GM19025 (cell line): ENCODE measurements at regions not wholly inside any gene's neighbourhood (a gene's known extent, or its start where the extent isn't known, plus 50 kb on each side); places are given as distances from the start of the nearest gene placed in this dataset.

Source experiments
- ATAC-seq: cut with Tn5 transposase; IDR thresholded peaks from one replicate; pipeline ENCODE4 v1.9.1; 2021; ENCODE audit warnings: mild to moderate bottlenecking, low read depth, moderate library complexity; ENCODE audit not compliant: unreplicated experiment

DNA sequence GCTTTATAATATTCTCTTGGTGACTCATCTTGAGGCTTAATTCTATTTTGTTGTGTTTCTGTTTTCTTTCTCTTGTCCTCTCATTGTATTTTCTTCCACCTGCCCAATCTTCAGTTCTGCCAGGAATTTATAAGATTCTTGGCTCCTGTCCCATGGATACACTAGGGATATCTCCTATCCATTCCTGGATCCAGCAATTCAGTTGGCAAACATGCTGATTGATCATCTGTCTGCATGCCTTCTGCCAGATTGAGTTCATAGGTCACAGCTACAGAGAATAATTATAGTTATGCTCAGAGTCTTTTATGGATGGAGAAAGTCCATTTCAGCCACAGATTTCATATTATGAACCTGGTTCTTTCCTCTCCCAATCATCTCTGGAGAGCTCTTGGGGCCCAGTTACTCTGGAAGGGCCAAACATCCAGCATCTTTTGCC, 140.4 kb upstream of the MAGI2 start:
- ATAC-seq, result no peak

DNA sequence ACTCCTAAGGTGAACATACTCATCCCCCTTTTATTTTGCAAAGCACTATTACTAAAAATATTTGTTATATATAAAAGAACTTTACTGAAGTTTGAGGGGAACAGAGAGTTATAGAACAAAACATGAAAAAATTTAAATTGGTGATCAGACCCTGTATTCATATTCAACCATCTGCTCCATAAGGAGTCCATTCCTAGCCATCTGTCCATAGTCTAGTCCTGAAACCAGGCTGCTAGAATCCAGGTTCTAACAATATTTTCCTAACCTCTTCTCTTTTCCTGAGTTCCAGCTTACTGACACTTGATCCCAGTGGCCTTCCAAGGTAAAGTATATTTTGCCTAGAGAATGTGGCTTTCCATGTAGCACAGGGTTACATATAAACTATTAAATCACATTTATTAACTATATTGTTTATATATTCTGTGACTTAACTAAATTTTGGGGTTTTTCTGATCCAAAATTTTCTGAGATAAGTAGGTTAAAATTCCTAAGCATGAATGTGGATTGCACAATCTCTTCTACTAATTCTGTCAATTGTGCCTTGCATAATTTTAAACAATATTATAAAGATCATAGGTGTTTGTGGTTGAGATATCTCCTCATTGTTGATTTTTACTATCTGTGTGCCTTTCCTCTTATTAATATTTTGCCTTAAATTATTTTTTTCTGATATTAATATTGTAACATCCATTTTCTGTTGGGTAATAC, 137.6 kb upstream of the MAGI2 start:
- ATAC-seq, result no peak

DNA sequence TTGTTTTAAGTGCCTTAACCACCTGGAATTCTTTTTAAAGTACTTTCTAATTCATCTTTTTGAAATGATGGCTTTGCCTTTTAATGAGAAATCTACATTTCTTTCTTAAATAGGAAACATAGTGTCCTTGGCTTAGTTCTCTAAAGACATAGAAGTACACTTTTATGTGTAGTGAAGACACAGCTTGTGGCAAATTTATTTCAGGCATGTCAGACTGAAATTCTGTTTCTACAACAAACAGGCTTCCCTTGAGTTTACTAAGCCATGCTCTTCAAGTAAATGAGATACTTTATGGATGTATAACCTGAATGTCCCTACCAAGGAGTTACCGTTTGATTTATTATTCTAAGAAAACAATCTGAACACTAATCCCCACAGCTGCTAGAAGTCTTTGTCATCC, 136.9 kb upstream of the MAGI2 start:
- no peak for ATAC-seq

DNA sequence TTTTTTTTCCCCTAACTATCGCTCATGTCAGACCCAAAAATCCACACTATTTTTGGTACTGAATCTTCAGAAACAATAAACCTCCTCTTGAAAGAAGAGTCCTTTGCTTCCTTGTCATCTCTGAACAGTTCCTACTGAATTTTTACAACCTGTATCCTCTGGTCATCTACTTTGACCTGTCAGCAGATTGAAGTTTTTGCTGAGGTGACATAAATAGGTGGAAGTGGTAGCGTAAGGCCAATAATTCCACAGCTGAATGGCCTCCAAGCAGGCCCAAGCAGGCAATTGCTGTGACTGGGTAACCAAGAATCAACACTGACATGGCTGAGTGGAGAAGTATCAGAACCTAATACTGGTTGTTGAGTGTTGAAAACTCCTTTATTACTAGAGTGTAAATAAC, 117.4 kb upstream of the MAGI2 start:
- no peak for ATAC-seq

- no peak for ATAC-seq
These were observed 110.5 kb upstream of the MAGI2 start for GRCh38 chr7:79563821-79564522.

GRCh38 chr7:79555571-79555970, 102.1 kb upstream of the MAGI2 start:
- ATAC-seq, result no peak

- no peak for ATAC-seq
These were observed 100.5 kb upstream of the MAGI2 start for GRCh38 chr7:79553811-79554555.

- ATAC-seq, result no peak
These were observed 99.0 kb upstream of the MAGI2 start for GRCh38 chr7:79552463-79552862.

DNA sequence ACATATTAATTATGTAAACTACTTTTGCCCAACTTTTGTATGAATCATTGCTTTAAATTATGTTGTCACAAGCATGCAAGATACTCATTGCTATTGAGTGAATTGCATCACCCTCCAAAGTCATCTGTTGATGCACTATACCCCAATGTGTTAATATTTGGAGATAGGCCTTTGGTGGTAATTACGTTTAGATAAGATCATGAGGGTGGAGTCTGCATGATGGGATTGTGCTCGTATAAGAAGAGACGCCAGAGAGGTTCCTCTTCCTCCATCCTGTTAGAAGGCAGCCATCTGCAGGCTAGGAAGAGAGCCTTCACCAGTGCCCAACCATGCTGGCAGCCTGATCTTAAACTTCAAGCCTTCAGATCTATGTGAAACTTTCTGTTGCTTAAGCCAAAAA, 95.3 kb upstream of the MAGI2 start:
- no peak for ATAC-seq

- no peak for ATAC-seq
These were observed 93.7 kb upstream of the MAGI2 start for GRCh38 chr7:79547132-79547531.

DNA sequence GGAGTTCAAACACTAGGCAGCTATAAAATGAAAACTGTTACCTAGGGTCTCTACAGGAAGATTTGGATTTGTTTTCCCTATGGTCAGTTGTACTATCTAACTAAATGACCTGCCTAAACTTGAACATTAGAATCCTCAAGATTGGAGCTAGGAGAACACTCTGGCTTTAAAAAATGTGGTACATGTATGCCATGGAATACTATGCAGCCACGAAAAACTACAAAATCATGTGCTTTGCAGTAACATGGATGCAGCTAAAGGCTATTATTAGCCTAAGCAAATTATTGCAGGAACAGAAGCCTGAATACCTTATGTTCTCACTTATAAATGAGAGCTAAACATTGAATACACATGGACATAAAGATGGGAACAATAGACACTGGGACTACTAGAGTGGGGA, 87.1 kb upstream of the MAGI2 start:
- no peak for ATAC-seq

DNA sequence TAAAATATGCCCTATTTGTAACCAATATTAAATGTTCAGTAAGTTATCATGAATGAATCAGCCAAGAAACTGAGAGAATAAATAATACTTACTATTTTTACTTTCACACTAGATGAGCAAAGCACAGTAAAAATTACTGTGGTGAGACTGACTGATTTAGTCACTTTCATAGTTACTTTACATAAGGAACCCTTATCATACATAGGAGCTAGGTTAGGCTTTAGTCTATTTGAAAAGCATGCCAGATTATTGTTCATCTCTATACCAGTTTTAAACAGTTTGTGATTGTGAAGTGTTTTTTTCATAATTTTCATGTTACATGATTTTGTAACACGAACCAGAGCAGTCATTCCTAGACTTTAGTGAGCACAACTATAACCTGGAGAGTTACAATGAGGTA, 80.7 kb upstream of the MAGI2 start:
- ATAC-seq, result no peak

DNA sequence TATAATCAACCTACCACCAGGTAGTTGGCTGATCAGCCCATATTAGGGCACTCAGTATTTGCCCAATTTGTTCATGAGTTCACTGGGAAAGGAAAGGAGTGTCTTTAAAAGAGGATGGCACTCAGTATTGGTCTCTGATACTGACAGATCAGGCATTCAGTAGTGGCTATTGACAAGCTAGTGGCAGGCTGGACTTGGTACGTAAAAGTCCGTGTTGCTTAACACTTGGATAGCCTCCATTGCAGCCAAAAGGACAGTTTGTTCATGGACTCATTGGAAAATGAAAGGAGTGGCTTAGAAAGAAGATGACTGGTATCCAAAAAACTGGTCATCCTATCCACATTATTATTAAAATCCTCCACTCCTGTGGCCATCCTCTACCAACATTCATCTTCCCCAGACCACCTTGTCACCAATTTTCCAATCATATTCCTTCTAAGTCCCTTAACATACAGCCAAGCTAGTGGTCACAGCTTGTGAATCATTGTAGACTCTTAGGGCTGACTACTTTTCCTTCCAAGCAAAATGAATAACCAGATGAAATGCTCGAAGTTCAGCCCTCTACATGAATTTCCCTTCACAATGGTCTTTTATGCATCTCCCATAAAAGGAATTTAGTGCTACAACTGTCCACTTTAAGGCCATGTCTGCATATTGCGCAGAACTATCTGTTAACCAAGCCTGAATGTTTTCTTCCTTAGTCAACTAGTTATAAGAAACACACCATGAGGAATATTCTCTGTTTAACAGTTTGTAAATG, 78.6 kb upstream of the MAGI2 start:
- ATAC-seq, result no peak

- ATAC-seq, result no peak
These were observed 77.6 kb upstream of the MAGI2 start for GRCh38 chr7:79531116-79531515.

GRCh38 chr7:79529881-79530235, 76.4 kb upstream of the MAGI2 start:
- ATAC-seq, result no peak

DNA sequence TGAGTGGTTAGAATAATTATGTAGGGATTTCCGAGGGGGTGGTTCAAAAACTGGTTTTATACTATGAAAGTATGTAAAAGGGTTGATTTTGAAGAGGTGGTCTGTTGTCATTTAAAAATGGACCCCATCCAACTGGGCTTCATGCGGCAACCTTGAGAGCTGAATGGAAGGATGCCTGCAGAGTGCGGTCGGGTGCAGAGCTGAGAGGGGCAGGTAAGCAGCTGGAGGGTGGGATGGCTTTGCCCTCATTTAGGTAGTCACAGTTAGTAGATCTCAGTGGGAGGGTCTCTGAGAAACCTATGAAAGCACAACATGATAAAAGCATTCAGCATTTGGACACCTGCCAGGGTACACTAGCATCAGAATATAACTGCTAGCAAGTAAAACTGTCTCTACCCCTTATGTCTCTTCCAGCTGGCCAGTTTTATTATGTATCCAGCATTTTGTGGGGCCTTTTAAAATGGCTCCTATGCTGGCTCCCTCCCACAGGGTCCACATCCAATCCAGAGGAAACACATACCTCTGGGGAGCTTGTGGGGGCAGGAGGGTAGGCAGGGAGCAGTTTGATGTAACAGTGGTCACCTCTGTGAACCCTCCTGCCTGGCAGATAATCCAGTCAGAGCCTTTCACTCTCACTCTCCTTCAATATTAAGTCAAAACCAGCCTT, 75.9 kb upstream of the MAGI2 start:
- ATAC-seq, result no peak

GRCh38 chr7:79528421-79528820, 75.0 kb upstream of the MAGI2 start:
- no peak for ATAC-seq

DNA sequence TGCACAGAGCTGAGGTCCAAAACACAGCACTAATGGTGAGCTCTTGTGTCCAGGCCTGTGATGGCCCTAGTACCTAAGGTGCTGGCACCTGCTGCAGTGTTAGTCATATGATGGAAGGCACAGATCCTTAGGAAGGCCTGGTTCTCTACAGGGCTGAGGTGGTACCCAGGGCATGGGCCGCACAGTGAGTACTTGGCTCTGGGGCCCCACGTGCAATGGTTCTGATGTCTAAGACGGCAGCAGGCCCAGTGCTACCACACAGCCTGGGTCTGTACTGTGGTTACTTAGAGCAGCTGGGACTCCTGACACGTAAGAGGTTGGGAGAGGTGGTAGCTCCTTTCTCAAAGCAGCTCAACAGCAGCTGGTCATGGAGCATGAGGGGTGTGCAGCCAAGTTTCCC, 70.6 kb upstream of the MAGI2 start:
- no peak for ATAC-seq

- ATAC-seq, result no peak
These were observed 70.0 kb upstream of the MAGI2 start for GRCh38 chr7:79523436-79523835.

DNA sequence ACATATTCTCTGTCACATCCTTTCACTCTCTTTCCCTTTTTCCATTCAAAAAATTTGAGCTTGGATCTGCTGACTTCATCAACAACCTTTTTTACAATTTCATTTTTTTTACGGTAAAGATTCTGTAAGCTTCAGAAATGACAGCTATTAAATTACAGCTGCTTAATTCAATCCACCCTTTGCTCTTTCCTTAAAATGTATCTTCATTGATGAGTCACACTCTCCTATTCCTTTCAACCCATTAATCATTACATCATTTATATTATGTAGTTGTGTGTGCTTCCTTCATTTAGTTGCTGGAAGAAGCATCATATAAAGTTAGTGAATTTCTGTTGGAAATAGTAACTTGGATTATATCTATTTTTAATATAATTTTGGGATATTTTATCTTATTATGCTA, 67.1 kb upstream of the MAGI2 start:
- no peak for ATAC-seq
